22Rv1 (cell line): ENCODE measurements at regions not wholly inside any gene's neighbourhood (a gene's known extent, or its start where the extent isn't known, plus 50 kb on each side); places are given as distances from the start of the nearest gene placed in this dataset.

Source experiments
- CTCF ChIP-seq: fragments of 450-650 bp; IDR thresholded peaks from 2 replicates; pipeline ENCODE4 v1.5.1; 2017; ENCODE audit warnings: mild to moderate bottlenecking
- ZFX ChIP-seq: fragments of 450-650 bp; IDR thresholded peaks from 2 replicates; pipeline ENCODE4 v1.6.1; 2017; ENCODE audit warnings: antibody characterized with exemption, borderline replicate concordance

- TF ChIP-seq CTCF (no peak), ZFX (no peak)
Measured at GRCh38 chr2:175627405-175627804, 374.7 kb downstream of the LNPK start.
